Tibial nerve (tissue), 4 donors: ENCODE measurements at regions not wholly inside any gene's neighbourhood (a gene's known extent, or its start where the extent isn't known, plus 50 kb on each side); places are given as distances from the start of the nearest gene placed in this dataset.

Source experiments
- CTCF ChIP-seq, 5 experiments: fragments of 200-600 bp in 3 of 5; fragments of 450-650 bp in 2 of 5; sonication (generic) in 3 of 5; IDR thresholded peaks; one replicate each; pipeline ENCODE4 v1.5.1; 2016 to 2019; ENCODE audit warnings: antibody characterized with exemption in 5 of 5, mild to moderate bottlenecking in 3 of 5, moderate library complexity in 2 of 5
- EP300 ChIP-seq, 2 donors: sonication (generic); formaldehyde crosslinking; IDR thresholded peaks; one replicate each; pipeline ENCODE4 v1.6.1; 2017; ENCODE audit warnings: antibody characterized with exemption in 2 of 2, mild to moderate bottlenecking in 1 of 2

- TF ChIP-seq EP300 (IDR thresholded peaks at IDR 0.05) (no peak), CTCF (IDR thresholded peaks at IDR 0.05) (no peak)
Measured at GRCh38 chr7:125930848-125931247, 1001.2 kb upstream of the POT1 start.
